GM12878 (cell line): ENCODE measurements at regions not wholly inside any gene's neighbourhood (a gene's known extent, or its start where the extent isn't known, plus 50 kb on each side); places are given as distances from the start of the nearest gene placed in this dataset.

ENCODE experiments used
- ATAC-seq: fragments of 200-7000 bp; cut with Tn5 transposase; 3 replicates; pipeline ENCODE4 v1.9.1; 2020; ENCODE audit warnings: mild to moderate bottlenecking, moderate library complexity
- BruUV-seq: library from RNA; stranded (reverse); fragments of 400-500 nt; replicated peaks from 2 replicates; lab custom pipeline; 2021; lab: Mats Ljungman, UMichigan
- CTCF ChIA-PET: fragments of 300-600 bp; sonication (Branson Sonifier 250); formaldehyde crosslinking; extraction: SDS; loops from one replicate; lab custom pipeline; 2021; ENCODE audit warnings: inconsistent platforms; lab: Yijun Ruan, JAX
- POLR2A ChIA-PET: fragments of 350-600 bp; formaldehyde crosslinking; extraction: SDS; loops from one replicate; lab custom pipeline; 2021; ENCODE audit warnings: inconsistent platforms; lab: Charles Lee
- RAD21 ChIA-PET: fragments of 300-600 bp; sonication (Branson Sonifier 250); formaldehyde crosslinking; loops from one replicate; lab custom pipeline; 2023; ENCODE audit warnings: antibody characterized with exemption; ENCODE audit not compliant: unreplicated experiment; lab: Charles Lee
- SMC1A ChIA-PET: fragments of 300-600 bp; sonication (Branson Sonifier 250); formaldehyde crosslinking; loops from one replicate; lab custom pipeline; 2023; ENCODE audit not compliant: unreplicated experiment, uncharacterized antibody; lab: Charles Lee
- DNase-seq: peaks from one replicate; pipeline ENCODE4 v3.0.0-alpha.2; 2011; ENCODE audit warnings: low read depth, low spot score
- FAIRE-seq: peaks from 3 replicates; lab custom pipeline; 2011; peaks lifted over from hg19 to GRCh38; lab: Jason Lieb, UNC
- H2AFZ ChIP-seq: 2 replicates; pipeline ENCODE4 v1.6.0; 2011; ENCODE audit warnings: low read depth, low read length, control low read depth; ENCODE audit not compliant: control insufficient read depth
- H3K27ac ChIP-seq: 2 replicates; pipeline ENCODE4 v1.5.1; 2011; ENCODE audit warnings: control low read depth; ENCODE audit not compliant: control insufficient read depth, insufficient read depth
- H3K27me3 ChIP-seq, 2 experiments: replicated peaks in 1 of 2; 2 replicates each; pipeline versions ENCODE4 v1.6.0 to v1.6.1; 2011; ENCODE audit warnings: low read length in 1 of 2; ENCODE audit not compliant: control insufficient read depth in 2 of 2, insufficient read depth in 2 of 2
- H3K36me3 ChIP-seq, 2 experiments: 2 replicates each; pipeline ENCODE4 v1.5.1; 2011; ENCODE audit warnings: low read length in 1 of 2; ENCODE audit not compliant: control insufficient read depth in 2 of 2, insufficient read depth in 2 of 2
- H3K4me1 ChIP-seq: 2 replicates; pipeline ENCODE4 v1.6.1; 2011; ENCODE audit warnings: mild to moderate bottlenecking, low read length, moderate library complexity, mixed read lengths; ENCODE audit not compliant: control insufficient read depth, insufficient read depth
- H3K4me2 ChIP-seq: 2 replicates; pipeline ENCODE4 v1.6.0; 2011; ENCODE audit warnings: control low read depth; ENCODE audit not compliant: control insufficient read depth, insufficient read depth
- H3K4me3 ChIP-seq: fragments of 200-600 bp; sonication (generic); 2 replicates; pipeline ENCODE4 v1.5.1; 2016
- H3K79me2 ChIP-seq: 2 replicates; pipeline ENCODE4 v1.6.0; 2011; ENCODE audit warnings: low read length; ENCODE audit not compliant: control insufficient read depth, insufficient read depth
- H3K9ac ChIP-seq: 2 replicates; pipeline ENCODE4 v1.8.0; 2011; ENCODE audit warnings: low read length, control low read depth, mixed read lengths; ENCODE audit not compliant: control insufficient read depth, insufficient read depth
- H3K9me3 ChIP-seq: replicated peaks from 3 replicates; pipeline ENCODE4 v1.5.1; 2011; ENCODE audit warnings: mild to moderate bottlenecking, low read length; ENCODE audit not compliant: control insufficient read depth, insufficient read depth
- H4K20me1 ChIP-seq: 2 replicates; pipeline ENCODE4 v1.6.0; 2011; ENCODE audit not compliant: control insufficient read depth, insufficient read depth
- BCL3 ChIP-seq: IDR thresholded peaks from 2 replicates; pipeline ENCODE4 v1.6.1; 2011; ENCODE audit warnings: borderline replicate concordance, low read depth, mild to moderate bottlenecking, moderate library complexity, low read length; ENCODE audit not compliant: insufficient read depth, poor library complexity, severe bottlenecking
- CEBPB ChIP-seq, 2 experiments: fragments of 150-350 bp in 1 of 2; IDR thresholded peaks; 2 replicates each; pipeline ENCODE4 v1.6.1; 2012 to 2014; ENCODE audit warnings: low read depth in 2 of 2, low read length in 2 of 2, borderline replicate concordance in 1 of 2, inconsistent platforms in 1 of 2
- CHD2 ChIP-seq: IDR thresholded peaks from 2 replicates; pipeline ENCODE4 v1.6.1; 2011; ENCODE audit warnings: low read depth, low read length, improper control_type of control experiment, borderline replicate concordance
- MLLT1 ChIP-seq: fragments of 450-650 bp; IDR thresholded peaks from 2 replicates; pipeline ENCODE4 v1.6.1; 2016; ENCODE audit warnings: mild to moderate bottlenecking
- NR2C1 ChIP-seq: fragments of 450-650 bp; IDR thresholded peaks from 2 replicates; pipeline ENCODE4 v1.6.1; 2017; ENCODE audit warnings: antibody characterized with exemption, mild to moderate bottlenecking, moderate library complexity
- SMAD1 ChIP-seq: fragments of 450-650 bp; IDR thresholded peaks from 2 replicates; pipeline ENCODE4 v1.6.1; 2018; ENCODE audit warnings: mild to moderate bottlenecking, low read depth; ENCODE audit not compliant: partially characterized antibody
- ZNF274 ChIP-seq: IDR thresholded peaks from one replicate; pipeline ENCODE4 v1.8.0; 2011; ENCODE audit not compliant: insufficient read length, insufficient read depth
- WGBS: methylation state at CpG from one replicate; pipeline ENCODE4 v1.1.6; 2016; ENCODE audit warnings: low lambda C conversion rate; ENCODE audit not compliant: insufficient replicate concordance, insufficient coverage; ENCODE audit errors: missing lambda C conversion rate; 5-methylcytosine and 5-hydroxymethylcytosine counted together
- in situ Hi-C: fragments of 300-500 bp; cut with MboI; formaldehyde crosslinking; loops from 9 replicates; pipeline ENCODE4 v1.14.3; 2018; ENCODE audit warnings: mixed read lengths
- intact Hi-C: fragments of 100-400 bp; cut with micrococcal nuclease; formaldehyde crosslinking; loops from one replicate; pipeline ENCODE4 v1.14.2; 2022; ENCODE audit not compliant: unreplicated experiment

GRCh38 chr5:5009240-5009639, 130.9 kb upstream of the ADAMTS16 start:
- 13% methylated on average over 4 of the region's 4 CpGs for WGBS
- Histone ChIP-seq H3K4me2 (no peak overlapping the region), H3K36me3 (no peaks in the 10 kb centered on the region), H3K27me3 (no peaks in the 10 kb centered on the region), H4K20me1 (no peaks in the 10 kb centered on the region), H3K27ac (no peak overlapping the region), H3K9me3 (no peaks in the 10 kb centered on the region; the same call in 2 of the 3 replicates), H3K9ac (no peak overlapping the region), H3K79me2 (no peaks in the 10 kb centered on the region), H3K4me1 (no peaks in the 10 kb centered on the region), H3K4me3 (no peak overlapping the region), H2AFZ (no peak overlapping the region)
- SMC1A ChIA-PET, result no interaction called here
- RAD21 ChIA-PET, result no interaction called here
- intact Hi-C loops (no loop called here), in situ Hi-C loops (no loop called here)
- TF ChIP-seq CHD2, result no peak
- TF ChIP-seq MLLT1, result no peak
- TF ChIP-seq ZNF274, result no peak
- no peak for TF ChIP-seq NR2C1
- no peak for TF ChIP-seq SMAD1
- TF ChIP-seq CEBPB (IDR thresholded peaks at IDR 0.05; ENCODE audit: borderline replicate concordance in 1 of 2, low read depth in 2 of 2, low read length in 2 of 2), result no peak
- no peak for TF ChIP-seq BCL3
- CTCF ChIA-PET, result no interaction called here
- BruUV-seq, result no TSS peak
- DNase-seq, result no peak
- ATAC-seq, result no peak
- no peak for FAIRE-seq
- POLR2A ChIA-PET, result no interaction called here
